T-helper 2 cell treated with Interferon-gamma antibody and Interleukin-4, amounts not matched to agents 100 ng/mL and 5 ng/mL, for 36 hours (primary cell): ENCODE measurements at regions not wholly inside any gene's neighbourhood (a gene's known extent, or its start where the extent isn't known, plus 50 kb on each side); places are given as distances from the start of the nearest gene placed in this dataset.
"Not testable (repeated sequence)": the region's sequence is repeated elsewhere in the genome, so short reads cannot be mapped to it uniquely, and the experiment has no call there.

Experiments used
- intact Hi-C: fragments of 100-400 bp; cut with micrococcal nuclease; formaldehyde crosslinking; loops from one replicate; pipeline ENCODE4 v1.15.1; 2023

GRCh38 chr3:181974198-181974597 is 262.5 kb downstream of the SOX2 start:
- intact Hi-C loops, result no loop called here

- intact Hi-C loops, result no loop called here
Measured at GRCh38 chr3:181976526-181976925, 264.8 kb downstream of the SOX2 start.

- intact Hi-C loops, result no loop called here
Measured at GRCh38 chr3:181985386-181985785, 273.7 kb downstream of the SOX2 start.

GRCh38 chr3:181987736-181988135 is 276.0 kb downstream of the SOX2 start:
- intact Hi-C loops, result no loop called here

GRCh38 chr3:181998828-181999227 is 287.1 kb downstream of the SOX2 start:
- intact Hi-C loops, result no loop called here

- intact Hi-C loops, result no loop called here
Measured at GRCh38 chr3:181999314-181999713, 287.6 kb downstream of the SOX2 start.

- intact Hi-C loops, result no loop called here
Measured at GRCh38 chr3:182000447-182000846, 288.7 kb downstream of the SOX2 start.

GRCh38 chr3:182005219-182005618 is 293.5 kb downstream of the SOX2 start:
- intact Hi-C loops, result no loop called here

- intact Hi-C loops, result no loop called here
Measured at GRCh38 chr3:182005701-182006100, 294.0 kb downstream of the SOX2 start.

- intact Hi-C loops, result no loop called here
Measured at GRCh38 chr3:182006431-182006830, 294.7 kb downstream of the SOX2 start.

GRCh38 chr3:182007441-182007840 is 295.7 kb downstream of the SOX2 start:
- intact Hi-C loops, result no loop called here

- intact Hi-C loops, result no loop called here
Measured at GRCh38 chr3:182018361-182018760, 306.6 kb downstream of the SOX2 start.

- intact Hi-C loops, result no loop called here
Measured at GRCh38 chr3:182019926-182020325, 308.2 kb downstream of the SOX2 start.

GRCh38 chr3:182023843-182024242 is 312.1 kb downstream of the SOX2 start:
- intact Hi-C loops, result no loop called here

- intact Hi-C loops, result no loop called here
Measured at GRCh38 chr3:182027366-182027765, 315.6 kb downstream of the SOX2 start.

- intact Hi-C loops, result no loop called here
Measured at GRCh38 chr3:182028081-182028480, 316.4 kb downstream of the SOX2 start.

GRCh38 chr3:182034231-182034630 is 322.5 kb downstream of the SOX2 start:
- intact Hi-C loops, result not testable (repeated sequence)

GRCh38 chr3:182035324-182035723 is 323.6 kb downstream of the SOX2 start:
- intact Hi-C loops, result no loop called here

GRCh38 chr3:182036382-182036781 is 324.7 kb downstream of the SOX2 start:
- intact Hi-C loops, result no loop called here

GRCh38 chr3:182041668-182042291 is 330.1 kb downstream of the SOX2 start:
- intact Hi-C loops, result no loop called here

- intact Hi-C loops, result no loop called here
Measured at GRCh38 chr3:182045736-182046135, 334.0 kb downstream of the SOX2 start.

- intact Hi-C loops, result no loop called here
Measured at GRCh38 chr3:182046166-182046764, 334.5 kb downstream of the SOX2 start.

- intact Hi-C loops, result no loop called here
Measured at GRCh38 chr3:182050932-182051331, 339.2 kb downstream of the SOX2 start.
